GM18867 (cell line): ENCODE measurements at regions not wholly inside any gene's neighbourhood (a gene's known extent, or its start where the extent isn't known, plus 50 kb on each side); places are given as distances from the start of the nearest gene placed in this dataset.

Experiments used
- ATAC-seq: cut with Tn5 transposase; IDR thresholded peaks from one replicate; pipeline ENCODE4 v1.9.1; 2021; ENCODE audit warnings: mild to moderate bottlenecking, moderate library complexity; ENCODE audit not compliant: unreplicated experiment

DNA sequence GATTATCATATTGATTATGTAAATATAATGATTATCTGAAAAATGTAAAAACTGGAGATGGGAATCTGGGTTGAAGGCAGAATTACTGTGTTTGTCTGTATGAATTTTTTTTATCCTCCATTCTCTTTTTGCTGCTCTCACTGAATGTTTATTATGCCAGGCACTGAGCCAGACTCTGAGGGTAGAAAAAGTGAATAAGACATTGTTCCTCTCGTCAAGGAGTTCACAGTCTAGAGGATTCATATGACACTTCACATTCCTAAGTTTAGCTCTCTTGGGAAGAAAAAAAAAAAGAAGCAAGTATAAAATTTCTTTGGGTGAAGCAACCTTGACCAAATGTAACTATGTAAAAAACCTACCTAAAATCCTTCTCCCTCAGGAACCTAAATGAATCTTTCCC is 120.9 kb upstream of the LMO3 start:
- ATAC-seq: no peak

GRCh38 chr12:16719713-16720416 is 113.9 kb upstream of the LMO3 start:
- ATAC-seq: no peak

- ATAC-seq: no peak
Measured at GRCh38 chr12:16716928-16717327, 111.0 kb upstream of the LMO3 start.

DNA sequence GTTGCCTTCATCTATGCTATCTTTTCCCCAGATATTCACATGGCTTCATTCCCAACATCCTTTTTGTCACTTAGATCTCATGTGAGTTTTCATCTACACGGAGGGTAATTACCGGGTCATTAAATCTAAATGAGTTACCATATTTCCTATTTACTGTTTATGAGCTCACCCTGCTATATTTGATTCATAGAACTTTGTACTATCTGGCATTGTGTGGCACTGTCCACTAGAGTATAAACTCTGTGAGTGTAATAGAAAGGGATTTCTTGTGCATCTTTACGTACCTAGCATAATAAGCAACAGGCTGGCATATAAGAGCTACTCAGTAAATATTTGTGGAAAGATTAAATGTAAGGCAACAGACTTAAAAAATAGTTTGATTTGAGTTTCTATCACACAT is 86.1 kb upstream of the LMO3 start:
- ATAC-seq: no peak

- ATAC-seq: no peak
Measured at GRCh38 chr12:16691624-16692023, 85.7 kb upstream of the LMO3 start.

- ATAC-seq: no peak
Measured at GRCh38 chr12:16688200-16688599, 82.2 kb upstream of the LMO3 start.

DNA sequence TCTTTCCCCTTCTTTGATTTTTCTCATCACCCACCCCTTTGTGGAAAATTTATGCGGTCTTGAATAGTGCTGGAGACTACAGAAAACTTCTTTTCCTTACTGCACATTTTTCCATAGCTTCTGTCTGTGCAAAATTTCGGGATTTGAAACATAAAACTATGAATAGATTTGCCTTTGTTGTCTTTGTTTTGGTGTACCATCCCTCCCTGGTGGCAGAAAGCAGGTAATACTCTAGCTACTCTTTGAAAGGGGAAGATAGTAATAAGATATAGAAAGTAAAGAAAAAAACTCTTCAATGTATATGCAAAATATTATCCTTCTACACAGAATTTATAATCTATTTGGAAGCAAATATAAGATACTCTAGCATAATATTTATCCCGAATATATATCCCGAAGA is 79.1 kb upstream of the LMO3 start:
- ATAC-seq: peak; percentile 64

DNA sequence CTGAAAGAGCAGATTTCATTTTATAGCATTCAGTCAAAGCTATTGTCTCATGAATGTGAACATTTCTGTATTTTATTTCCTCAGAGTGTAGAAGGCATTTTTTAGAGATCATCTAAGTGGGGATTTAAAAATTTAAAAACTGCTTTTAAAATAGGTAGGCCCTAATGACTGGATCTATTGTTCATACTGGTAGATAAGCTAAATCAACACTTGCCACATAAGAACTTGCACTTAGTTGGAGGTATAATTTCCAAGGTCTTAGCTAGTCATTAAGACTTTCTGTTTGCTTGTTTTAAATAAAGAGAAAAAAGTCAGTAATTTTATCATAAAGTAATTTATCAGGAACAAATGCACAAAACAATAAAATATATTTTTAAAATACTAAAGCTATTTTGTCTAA is 75.2 kb upstream of the LMO3 start:
- ATAC-seq: no peak

- peak; percentile 85 for ATAC-seq
Measured at GRCh38 chr12:16675438-16675837, 69.5 kb upstream of the LMO3 start.

DNA sequence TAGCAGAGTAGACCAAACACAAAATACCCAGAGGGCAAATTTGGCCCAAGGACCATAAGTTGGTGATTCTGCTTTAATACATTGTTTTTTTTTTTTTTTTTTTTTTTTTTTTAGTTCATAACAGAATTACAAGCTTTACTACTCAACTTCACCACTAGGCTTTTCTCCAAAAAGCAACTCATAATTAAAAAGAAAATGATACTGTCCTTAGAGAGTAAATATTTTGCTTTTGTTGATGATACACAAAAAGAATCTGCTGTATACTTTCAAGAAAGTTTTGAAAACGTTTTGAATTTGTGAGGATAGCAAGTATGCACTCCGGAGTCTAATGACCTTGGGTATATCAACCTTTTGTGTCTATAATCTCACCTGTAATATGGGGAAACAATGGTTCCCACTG is 68.9 kb upstream of the LMO3 start:
- ATAC-seq: no peak

DNA sequence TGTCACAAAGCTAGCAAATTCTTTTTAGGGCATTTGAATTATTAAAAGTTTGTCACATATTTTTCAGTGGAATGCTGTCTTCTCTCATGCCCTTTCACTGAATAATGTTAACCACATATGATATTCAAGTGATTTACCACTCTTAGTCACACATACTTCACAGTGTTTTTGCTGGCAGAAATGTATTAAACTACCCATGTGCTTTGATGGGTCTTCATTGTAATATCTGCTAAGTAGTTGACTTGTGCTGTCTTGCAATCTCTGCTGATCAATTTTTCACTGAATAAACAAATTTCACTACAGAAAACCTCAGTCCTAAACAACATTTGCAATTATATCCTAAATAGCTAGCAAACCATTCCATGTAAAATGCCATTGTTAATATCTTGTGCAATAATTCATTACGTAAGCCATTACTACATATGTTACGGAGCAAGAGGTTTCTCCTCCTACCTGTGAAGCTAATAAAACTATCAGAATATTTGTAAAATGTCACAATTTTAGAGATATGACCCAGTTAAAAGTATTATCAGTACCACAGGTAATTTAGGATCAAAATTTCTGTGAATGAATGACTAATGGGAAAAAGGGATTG is 64.6 kb upstream of the LMO3 start:
- ATAC-seq: no peak

DNA sequence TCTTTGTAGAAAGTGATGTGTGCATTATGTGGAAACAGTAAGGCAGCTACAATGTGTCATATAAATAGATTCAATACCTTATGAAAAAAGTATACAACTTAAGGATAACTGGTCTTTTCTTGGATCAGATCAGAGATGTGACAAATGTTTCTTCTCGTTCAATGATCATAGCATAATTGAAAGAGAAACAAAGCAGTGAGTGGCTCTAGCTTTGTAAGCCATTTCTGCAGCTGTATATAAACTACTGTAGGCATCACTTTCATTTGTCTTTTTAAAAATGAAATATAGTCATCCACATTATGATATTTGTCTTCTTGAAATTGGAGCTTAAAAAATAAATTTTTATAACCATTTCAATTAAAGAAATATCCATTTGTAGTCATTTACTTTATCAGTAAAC is 63.8 kb upstream of the LMO3 start:
- ATAC-seq: peak; percentile 60

GRCh38 chr12:16668198-16668597 is 62.2 kb upstream of the LMO3 start:
- no peak for ATAC-seq

GRCh38 chr12:16658699-16659098 is 52.7 kb upstream of the LMO3 start:
- ATAC-seq: peak; percentile 65
